GM23248 (cell line): ENCODE measurements at regions not wholly inside any gene's neighbourhood (a gene's known extent, or its start where the extent isn't known, plus 50 kb on each side); places are given as distances from the start of the nearest gene placed in this dataset.

Experiments used
- EZH2 ChIP-seq: fragments of 200-600 bp; sonication (generic); IDR thresholded peaks from 2 replicates; pipeline ENCODE4 v1.6.1; 2018; ENCODE audit warnings: antibody characterized with exemption, mild to moderate bottlenecking; ENCODE audit not compliant: insufficient read depth, poor library complexity, severe bottlenecking
- EZH2phosphoT487 ChIP-seq: fragments of 200-600 bp; sonication (generic); IDR thresholded peaks from 2 replicates; pipeline ENCODE4 v1.6.1; 2018; ENCODE audit warnings: antibody characterized with exemption, moderate library complexity, mild to moderate bottlenecking, low read depth; ENCODE audit not compliant: insufficient read depth

- TF ChIP-seq EZH2phosphoT487 (no peak), EZH2 (no peak)
Observed at GRCh38 chr15:99511866-99512661, 53.7 kb upstream of the MEF2A start.
